A549 (cell line): ENCODE measurements at regions not wholly inside any gene's neighbourhood (a gene's known extent, or its start where the extent isn't known, plus 50 kb on each side); places are given as distances from the start of the nearest gene placed in this dataset.

ENCODE experiments used
- ATAC-seq, 2 experiments: fragments of 200-7000 bp in 1 of 2; fragments of >200 bp in 1 of 2; cut with Nextera tagmentation in 1 of 2; cut with Tn5 transposase in 1 of 2; 3 replicates each; pipeline versions ENCODE4 v1.8.0 to v1.9.1; 2018 to 2020; ENCODE audit warnings: mild to moderate bottlenecking in 1 of 2, moderate library complexity in 1 of 2
- CTCF ChIA-PET: fragments of 300-600 bp; sonication (Branson Sonifier 250); formaldehyde crosslinking; extraction: SDS; loops from one replicate; lab custom pipeline; 2021; ENCODE audit warnings: antibody characterized with exemption, inconsistent platforms; lab: Yijun Ruan, JAX
- POLR2A ChIA-PET: fragments of 350-600 bp; formaldehyde crosslinking; extraction: SDS; loops from one replicate; lab custom pipeline; 2021; ENCODE audit warnings: antibody characterized with exemption, inconsistent platforms; lab: Yijun Ruan, JAX
- DNase-seq, 2 experiments: peaks; one replicate each; pipeline versions ENCODE4 v3.0.0 to v3.0.0-alpha.2; 2011 to 2016; ENCODE audit warnings: low read depth in 1 of 2, low spot score in 1 of 2
- FAIRE-seq: peaks from 2 replicates; lab custom pipeline; 2011; peaks lifted over from hg19 to GRCh38; lab: Jason Lieb, UNC
- H3K27ac ChIP-seq, 2 experiments: fragments of >200 bp; sonication (Bioruptor Twin); formaldehyde crosslinking; 3 replicates each; pipeline ENCODE4 v1.5.1; 2016 to 2017
- H3K4me1 ChIP-seq: fragments of >200 bp; sonication (Bioruptor Twin); formaldehyde crosslinking; 3 replicates; pipeline ENCODE4 v1.6.1; 2016
- H3K4me2 ChIP-seq: fragments of >200 bp; sonication (Bioruptor Twin); formaldehyde crosslinking; 3 replicates; pipeline ENCODE4 v1.6.1; 2016
- H3K4me3 ChIP-seq: fragments of >200 bp; sonication (Bioruptor Twin); formaldehyde crosslinking; 3 replicates; pipeline ENCODE4 v1.5.1; 2016
- H3K9me3 ChIP-seq: fragments of >200 bp; sonication (Bioruptor Twin); formaldehyde crosslinking; 3 replicates; pipeline ENCODE4 v1.6.1; 2016
- BHLHE40 ChIP-seq: IDR thresholded peaks from 2 replicates; pipeline ENCODE4 v1.6.1; 2012; ENCODE audit warnings: low read depth, low read length, inconsistent platforms
- CBX8 ChIP-seq: fragments of 200-600 bp; sonication (generic); IDR thresholded peaks from 2 replicates; pipeline ENCODE4 v1.6.1; 2016
- CEBPB ChIP-seq, 2 experiments: fragments of >200 bp in 1 of 2; sonication (Bioruptor Twin) in 1 of 2; formaldehyde crosslinking in 1 of 2; IDR thresholded peaks; 2 replicates each; pipeline ENCODE4 v1.6.1; 2012 to 2016
- CHD4 ChIP-seq: fragments of 200-600 bp; sonication (generic); IDR thresholded peaks from 2 replicates; pipeline ENCODE4 v1.6.1; 2016; ENCODE audit warnings: antibody characterized with exemption, mild to moderate bottlenecking, borderline replicate concordance
- ESRRA ChIP-seq: fragments of 150-350 bp; IDR thresholded peaks from 2 replicates; pipeline ENCODE4 v1.6.1; 2014; ENCODE audit warnings: mild to moderate bottlenecking, low read length, borderline replicate concordance
- FOSL2 ChIP-seq, 2 experiments: fragments of 450-650 bp in 1 of 2; fragments of >200 bp in 1 of 2; sonication (Bioruptor Twin) in 1 of 2; formaldehyde crosslinking; IDR thresholded peaks; 2 replicates each; pipeline versions ENCODE4 v1.5.0 to v1.6.1; 2016 to 2020; ENCODE audit warnings: mild to moderate bottlenecking in 1 of 2, moderate library complexity in 1 of 2
- FOXS1 ChIP-seq: fragments of 250-450 bp; sonication (Bioruptor Pico); IDR thresholded peaks from 2 replicates; pipeline ENCODE4 v1.5.0; 2020; ENCODE audit warnings: mild to moderate bottlenecking, moderate library complexity
- GATA3 ChIP-seq: IDR thresholded peaks from 2 replicates; pipeline ENCODE4 v1.6.1; 2012; ENCODE audit warnings: borderline replicate concordance
- HDAC2 ChIP-seq: fragments of 200-600 bp; sonication (generic); IDR thresholded peaks from 2 replicates; pipeline ENCODE4 v1.6.1; 2016
- JUN ChIP-seq, 2 experiments: fragments of >200 bp; sonication (Bioruptor Twin); formaldehyde crosslinking; IDR thresholded peaks; 2 replicates in 1 of 2; 3 replicates in 1 of 2; pipeline ENCODE4 v1.6.1; 2016 to 2017
- KDM5A ChIP-seq: fragments of 200-600 bp; sonication (generic); IDR thresholded peaks from 2 replicates; pipeline ENCODE4 v1.6.1; 2016; ENCODE audit warnings: antibody characterized with exemption, mild to moderate bottlenecking
- MAZ ChIP-seq: fragments of 150-350 bp; IDR thresholded peaks from 2 replicates; pipeline ENCODE4 v1.6.1; 2014; ENCODE audit warnings: antibody characterized with exemption, low read depth, low read length, borderline replicate concordance
- NFE2L2 ChIP-seq: fragments of 150-350 bp; conservative IDR thresholded peaks from 2 replicates; pipeline ENCODE4 v1.6.1; 2014; ENCODE audit warnings: low read length
- RARB ChIP-seq: fragments of 250-450 bp; sonication (Bioruptor Pico); IDR thresholded peaks from 2 replicates; pipeline ENCODE4 v1.8.0; 2021; ENCODE audit warnings: mild to moderate bottlenecking, moderate library complexity
- RFX5 ChIP-seq: fragments of 450-650 bp; IDR thresholded peaks from 2 replicates; pipeline ENCODE4 v1.7.1; 2014; ENCODE audit warnings: antibody characterized with exemption, mild to moderate bottlenecking, moderate library complexity
- ZSCAN20 ChIP-seq: fragments of 250-450 bp; sonication (Bioruptor Pico); IDR thresholded peaks from 2 replicates; pipeline ENCODE4 v1.8.0; 2022; ENCODE audit warnings: mild to moderate bottlenecking, moderate library complexity
- WGBS: methylation state at CpG from one replicate; pipeline ENCODE4 v1.1.6; 2017; ENCODE audit errors: missing lambda C conversion rate; 5-methylcytosine and 5-hydroxymethylcytosine counted together
- TF ChIP-seq, protein P1 (sequence below): fragments of 200-600 bp; sonication (generic); IDR thresholded peaks from 2 replicates; pipeline ENCODE4 v1.6.1; 2016; ENCODE audit warnings: antibody characterized with exemption, mild to moderate bottlenecking, moderate library complexity
- TF ChIP-seq, protein P2 (sequence below): fragments of 250-450 bp; sonication (Bioruptor Pico); IDR thresholded peaks from 2 replicates; pipeline ENCODE4 v1.5.0; 2021; ENCODE audit warnings: mild to moderate bottlenecking, moderate library complexity, borderline replicate concordance
- TF ChIP-seq, protein P3 (sequence below): fragments of 450-650 bp; IDR thresholded peaks from 2 replicates; pipeline ENCODE4 v1.6.1; 2014; ENCODE audit warnings: antibody characterized with exemption

DNA sequence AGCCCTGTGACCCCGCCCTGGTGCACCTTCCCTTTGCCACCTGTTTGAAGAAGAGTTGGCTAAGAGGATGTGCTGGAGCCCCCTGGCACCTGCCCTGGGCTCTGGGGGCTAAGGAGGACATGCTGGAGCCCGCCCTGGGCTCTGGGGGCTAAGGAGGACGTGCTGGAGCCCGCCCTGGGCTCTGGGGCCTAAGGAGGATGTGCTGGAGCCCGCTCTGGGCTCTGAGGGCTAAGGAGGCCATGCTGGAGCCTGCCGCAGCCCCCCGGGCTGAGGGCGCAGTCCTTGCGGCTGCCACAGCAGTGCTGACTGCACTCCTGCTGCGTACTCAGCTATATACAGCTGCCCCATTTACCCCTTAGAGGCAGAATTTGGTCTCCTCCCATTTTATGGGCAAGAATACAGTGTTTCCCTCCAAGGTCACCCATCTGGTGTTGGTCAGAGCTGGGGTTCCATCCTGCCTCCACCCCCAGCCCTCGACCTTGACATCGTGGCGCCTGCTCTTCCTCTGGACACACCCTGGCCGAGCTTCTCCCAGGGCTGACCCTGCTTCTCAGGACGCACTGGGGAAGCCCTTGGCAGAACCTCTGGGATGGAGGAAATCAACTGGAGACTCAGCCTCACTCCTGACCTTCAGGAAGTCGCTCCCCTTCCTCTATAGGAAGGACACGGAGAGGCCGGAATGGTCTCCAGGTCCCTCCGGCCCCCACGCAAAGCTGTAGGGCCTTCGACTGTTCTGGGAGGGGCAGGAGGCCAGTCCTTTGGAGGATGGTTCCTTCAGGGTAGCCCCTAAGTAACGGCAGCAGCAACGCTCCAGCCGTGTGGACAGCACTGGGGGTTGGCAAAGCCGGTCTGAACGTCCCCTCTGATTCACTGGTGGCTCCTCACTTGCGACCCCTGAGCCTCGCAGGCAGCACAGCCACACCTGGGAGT is 65.0 kb upstream of the HPCAL1 start:
- no peak overlapping the region for H3K27ac ChIP-seq
- no peaks in the 10 kb centered on the region for H3K9me3 ChIP-seq
- CTCF ChIA-PET, result interaction anchor here (0.9 to 2.3 kb wide), 4 partner anchors 14 to 171 kb away, joined by 3 to 9 read pairs (median 4); no protein-coding TSS in a partner anchor
- peak in 1 of 2 experiments; percentile 12; a peak in 3 of 6 replicates for ATAC-seq
- WGBS, result 59% methylated on average over 26 of the region's 28 CpGs
- TF ChIP-seq FOSL2 (IDR thresholded peaks at IDR 0.05) (no peak), FOSL2 (CRISPR knock-in tag; IDR thresholded peaks at IDR 0.05) (no peak), CBX8 (no peak), GATA3 (no peak), ESRRA (no peak), JUN (IDR thresholded peaks at IDR 0.05) (no peak), BHLHE40 (no peak), CHD4 (no peak), MAZ (no peak), NFE2L2 (no peak), FOXS1 (CRISPR knock-in tag) (no peak), RFX5 (no peak), KDM5A (no peak), CEBPB (IDR thresholded peaks at IDR 0.05) (no peak)
- TF ChIP-seq, protein P1, sequence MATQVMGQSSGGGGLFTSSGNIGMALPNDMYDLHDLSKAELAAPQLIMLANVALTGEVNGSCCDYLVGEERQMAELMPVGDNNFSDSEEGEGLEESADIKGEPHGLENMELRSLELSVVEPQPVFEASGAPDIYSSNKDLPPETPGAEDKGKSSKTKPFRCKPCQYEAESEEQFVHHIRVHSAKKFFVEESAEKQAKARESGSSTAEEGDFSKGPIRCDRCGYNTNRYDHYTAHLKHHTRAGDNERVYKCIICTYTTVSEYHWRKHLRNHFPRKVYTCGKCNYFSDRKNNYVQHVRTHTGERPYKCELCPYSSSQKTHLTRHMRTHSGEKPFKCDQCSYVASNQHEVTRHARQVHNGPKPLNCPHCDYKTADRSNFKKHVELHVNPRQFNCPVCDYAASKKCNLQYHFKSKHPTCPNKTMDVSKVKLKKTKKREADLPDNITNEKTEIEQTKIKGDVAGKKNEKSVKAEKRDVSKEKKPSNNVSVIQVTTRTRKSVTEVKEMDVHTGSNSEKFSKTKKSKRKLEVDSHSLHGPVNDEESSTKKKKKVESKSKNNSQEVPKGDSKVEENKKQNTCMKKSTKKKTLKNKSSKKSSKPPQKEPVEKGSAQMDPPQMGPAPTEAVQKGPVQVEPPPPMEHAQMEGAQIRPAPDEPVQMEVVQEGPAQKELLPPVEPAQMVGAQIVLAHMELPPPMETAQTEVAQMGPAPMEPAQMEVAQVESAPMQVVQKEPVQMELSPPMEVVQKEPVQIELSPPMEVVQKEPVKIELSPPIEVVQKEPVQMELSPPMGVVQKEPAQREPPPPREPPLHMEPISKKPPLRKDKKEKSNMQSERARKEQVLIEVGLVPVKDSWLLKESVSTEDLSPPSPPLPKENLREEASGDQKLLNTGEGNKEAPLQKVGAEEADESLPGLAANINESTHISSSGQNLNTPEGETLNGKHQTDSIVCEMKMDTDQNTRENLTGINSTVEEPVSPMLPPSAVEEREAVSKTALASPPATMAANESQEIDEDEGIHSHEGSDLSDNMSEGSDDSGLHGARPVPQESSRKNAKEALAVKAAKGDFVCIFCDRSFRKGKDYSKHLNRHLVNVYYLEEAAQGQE, result no peak
- TF ChIP-seq, protein P2, sequence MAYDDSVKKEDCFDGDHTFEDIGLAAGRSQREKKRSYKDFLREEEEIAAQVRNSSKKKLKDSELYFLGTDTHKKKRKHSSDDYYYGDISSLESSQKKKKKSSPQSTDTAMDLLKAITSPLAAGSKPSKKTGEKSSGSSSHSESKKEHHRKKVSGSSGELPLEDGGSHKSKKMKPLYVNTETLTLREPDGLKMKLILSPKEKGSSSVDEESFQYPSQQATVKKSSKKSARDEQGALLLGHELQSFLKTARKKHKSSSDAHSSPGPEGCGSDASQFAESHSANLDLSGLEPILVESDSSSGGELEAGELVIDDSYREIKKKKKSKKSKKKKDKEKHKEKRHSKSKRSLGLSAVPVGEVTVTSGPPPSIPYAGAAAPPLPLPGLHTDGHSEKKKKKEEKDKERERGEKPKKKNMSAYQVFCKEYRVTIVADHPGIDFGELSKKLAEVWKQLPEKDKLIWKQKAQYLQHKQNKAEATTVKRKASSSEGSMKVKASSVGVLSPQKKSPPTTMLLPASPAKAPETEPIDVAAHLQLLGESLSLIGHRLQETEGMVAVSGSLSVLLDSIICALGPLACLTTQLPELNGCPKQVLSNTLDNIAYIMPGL (CRISPR knock-in tag), result no peak
- H3K4me2 ChIP-seq, result no peak overlapping the region
- H3K4me1 ChIP-seq, result no peaks in the 10 kb centered on the region
- FAIRE-seq, result no peak
- H3K4me3 ChIP-seq, result no peak overlapping the region
- DNase-seq, result no peak
- POLR2A ChIA-PET, result no interaction called here

DNA sequence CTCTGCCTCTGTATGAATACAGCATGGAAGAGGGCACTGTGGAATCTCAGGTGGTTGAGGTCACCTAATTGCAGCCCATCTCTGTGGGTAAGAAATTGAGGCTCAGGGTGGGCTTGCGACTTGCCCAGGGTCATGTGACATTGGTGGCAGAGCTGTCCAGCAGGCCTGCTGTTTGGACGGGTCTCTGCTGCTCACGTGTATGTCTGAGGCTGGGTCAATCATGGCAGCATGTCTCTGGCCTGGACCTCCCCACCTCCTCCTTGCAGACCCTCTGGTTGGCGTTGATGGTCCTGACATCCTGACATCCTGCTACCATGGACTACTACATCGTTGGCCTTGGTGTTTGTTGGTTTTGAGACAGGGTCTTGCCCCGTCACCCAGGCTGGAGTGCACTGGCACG is 64.3 kb upstream of the HPCAL1 start:
- CTCF ChIA-PET, result interaction anchor here (1.8 kb wide), 1 partner anchor 11 kb away, joined by 4 read pairs; no protein-coding TSS in a partner anchor
- FAIRE-seq (no peak), ATAC-seq (no peak), DNase-seq (no peak)
- Histone ChIP-seq H3K27ac (no peak overlapping the region), H3K4me2 (no peak overlapping the region), H3K4me3 (no peak overlapping the region), H3K9me3 (no peaks in the 10 kb centered on the region), H3K4me1 (no peaks in the 10 kb centered on the region)
- WGBS, result 77% methylated on average over 7 of the region's 7 CpGs
- POLR2A ChIA-PET, result no interaction called here
- TF ChIP-seq CBX8, result no peak
- TF ChIP-seq, protein P3, sequence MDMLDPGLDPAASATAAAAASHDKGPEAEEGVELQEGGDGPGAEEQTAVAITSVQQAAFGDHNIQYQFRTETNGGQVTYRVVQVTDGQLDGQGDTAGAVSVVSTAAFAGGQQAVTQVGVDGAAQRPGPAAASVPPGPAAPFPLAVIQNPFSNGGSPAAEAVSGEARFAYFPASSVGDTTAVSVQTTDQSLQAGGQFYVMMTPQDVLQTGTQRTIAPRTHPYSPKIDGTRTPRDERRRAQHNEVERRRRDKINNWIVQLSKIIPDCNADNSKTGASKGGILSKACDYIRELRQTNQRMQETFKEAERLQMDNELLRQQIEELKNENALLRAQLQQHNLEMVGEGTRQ, result no peak
- no peak for TF ChIP-seq HDAC2
- no peak for TF ChIP-seq RARB
- TF ChIP-seq ZSCAN20, result no peak
